ENCODE measurements at regions not wholly inside any gene's neighbourhood (a gene's known extent, or its start where the extent isn't known, plus 50 kb on each side); places are given as distances from the start of the nearest gene placed in this dataset.
A peak's percentile ranks its signal among the peaks of the same experiment; 100 is the strongest.

DNA sequence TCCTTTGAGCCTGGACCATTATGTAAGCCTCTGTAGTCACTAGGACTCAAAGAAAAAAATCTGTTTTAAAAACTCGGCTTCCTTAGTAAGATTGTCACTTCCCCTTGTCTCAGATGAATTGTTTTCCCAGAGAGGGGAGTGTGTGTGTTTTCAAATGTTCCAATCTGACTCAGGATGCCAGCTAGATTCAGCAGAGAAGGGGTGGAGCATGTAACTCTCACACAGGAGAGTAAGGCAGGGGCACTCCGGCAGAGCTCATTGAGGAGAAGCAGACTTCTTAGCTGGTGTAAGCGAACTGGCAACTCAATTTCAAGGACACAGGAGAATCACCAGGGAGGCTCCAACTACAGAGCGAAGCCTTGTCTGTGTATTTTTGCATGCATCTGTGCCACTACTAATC is 623.2 kb downstream of the LMO4 start:
- H3K9me3 ChIP-seq = no peaks in the 10 kb centered on the region
- H3K36me3 ChIP-seq = no peaks in the 10 kb centered on the region
- H3K27me3 ChIP-seq = no peaks in the 10 kb centered on the region
- H3K27ac ChIP-seq = no peak overlapping the region
- no peak for DNase-seq
- TF ChIP-seq, protein P1, sequence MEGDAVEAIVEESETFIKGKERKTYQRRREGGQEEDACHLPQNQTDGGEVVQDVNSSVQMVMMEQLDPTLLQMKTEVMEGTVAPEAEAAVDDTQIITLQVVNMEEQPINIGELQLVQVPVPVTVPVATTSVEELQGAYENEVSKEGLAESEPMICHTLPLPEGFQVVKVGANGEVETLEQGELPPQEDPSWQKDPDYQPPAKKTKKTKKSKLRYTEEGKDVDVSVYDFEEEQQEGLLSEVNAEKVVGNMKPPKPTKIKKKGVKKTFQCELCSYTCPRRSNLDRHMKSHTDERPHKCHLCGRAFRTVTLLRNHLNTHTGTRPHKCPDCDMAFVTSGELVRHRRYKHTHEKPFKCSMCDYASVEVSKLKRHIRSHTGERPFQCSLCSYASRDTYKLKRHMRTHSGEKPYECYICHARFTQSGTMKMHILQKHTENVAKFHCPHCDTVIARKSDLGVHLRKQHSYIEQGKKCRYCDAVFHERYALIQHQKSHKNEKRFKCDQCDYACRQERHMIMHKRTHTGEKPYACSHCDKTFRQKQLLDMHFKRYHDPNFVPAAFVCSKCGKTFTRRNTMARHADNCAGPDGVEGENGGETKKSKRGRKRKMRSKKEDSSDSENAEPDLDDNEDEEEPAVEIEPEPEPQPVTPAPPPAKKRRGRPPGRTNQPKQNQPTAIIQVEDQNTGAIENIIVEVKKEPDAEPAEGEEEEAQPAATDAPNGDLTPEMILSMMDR (IDR thresholded peaks at IDR 0.05) = no peak
- TF ChIP-seq POLR2A (IDR thresholded peaks at IDR 0.05) = no peak
- H3K4me1 ChIP-seq = peaks cover 0 to 6% (median 0%) of the 10 kb centered on the region in 3 donors
- 66 to 78% methylated on average over 4 of the region's 4 CpGs for WGBS, 2 donors
- no peak overlapping the region for H3K4me3 ChIP-seq
- intact Hi-C loops (cut with DNase I) = loop anchor here (10.0 kb wide), 2 partner anchors 627 to 657 kb away; partner anchors contain the start of gene LMO4

DNA sequence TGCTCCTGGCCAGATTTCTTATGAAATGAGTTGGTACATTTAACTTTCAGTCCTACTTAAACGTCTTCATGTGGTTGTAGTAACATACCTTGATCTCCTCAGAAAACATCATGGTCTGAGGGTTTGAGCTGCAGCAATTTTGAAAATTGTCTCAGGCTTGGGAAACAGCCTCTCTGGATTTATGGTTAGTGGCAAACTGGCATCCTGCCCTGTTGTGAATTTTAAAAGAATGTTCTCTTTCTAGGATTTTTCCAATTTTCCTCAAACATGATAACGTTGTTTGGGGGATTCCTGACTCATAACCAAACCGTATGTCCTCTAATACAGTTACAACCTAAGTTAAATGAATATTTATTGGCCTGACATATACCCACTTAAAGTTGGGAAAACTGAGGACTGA is 624.4 kb downstream of the LMO4 start:
- Histone ChIP-seq H3K27me3 (no peaks in the 10 kb centered on the region), H3K36me3 (no peaks in the 10 kb centered on the region), H3K4me1 (peaks cover 0 to 6% (median 0%) of the 10 kb centered on the region in 3 donors), H3K4me3 (no peak overlapping the region), H3K9me3 (no peaks in the 10 kb centered on the region), H3K27ac (no peak overlapping the region)
- WGBS, 2 donors = 56 to 73% methylated on average over 3 of the region's 3 CpGs
- intact Hi-C loops (cut with DNase I) = loop anchor here (10.0 kb wide), 2 partner anchors 628 to 658 kb away; partner anchors contain the start of gene LMO4
- no peak for DNase-seq
- TF ChIP-seq, protein P1 (IDR thresholded peaks at IDR 0.05) = no peak
- TF ChIP-seq POLR2A (IDR thresholded peaks at IDR 0.05) = no peak

- H3K4me1 ChIP-seq = peaks cover 0 to 6% (median 0%) of the 10 kb centered on the region in 3 donors
- H3K4me3 ChIP-seq = no peak overlapping the region
- no peaks in the 10 kb centered on the region for H3K9me3 ChIP-seq
- H3K27me3 ChIP-seq = no peaks in the 10 kb centered on the region
- no peak for TF ChIP-seq POLR2A (IDR thresholded peaks at IDR 0.05)
- TF ChIP-seq, protein P1 (IDR thresholded peaks at IDR 0.05) = peak; percentile 21 to 79 (median 66)
- H3K27ac ChIP-seq = no peak overlapping the region
- no peaks in the 10 kb centered on the region for H3K36me3 ChIP-seq
- no peak for DNase-seq
- intact Hi-C loops (cut with DNase I) = loop anchor here (10.0 kb wide), 2 partner anchors 629 to 659 kb away; partner anchors contain the start of gene LMO4
- 13 to 24% methylated on average over 3 of the region's 3 CpGs for WGBS, 2 donors
These were observed 625.2 kb downstream of the LMO4 start for GRCh38 chr1:87953732-87954344.

DNA sequence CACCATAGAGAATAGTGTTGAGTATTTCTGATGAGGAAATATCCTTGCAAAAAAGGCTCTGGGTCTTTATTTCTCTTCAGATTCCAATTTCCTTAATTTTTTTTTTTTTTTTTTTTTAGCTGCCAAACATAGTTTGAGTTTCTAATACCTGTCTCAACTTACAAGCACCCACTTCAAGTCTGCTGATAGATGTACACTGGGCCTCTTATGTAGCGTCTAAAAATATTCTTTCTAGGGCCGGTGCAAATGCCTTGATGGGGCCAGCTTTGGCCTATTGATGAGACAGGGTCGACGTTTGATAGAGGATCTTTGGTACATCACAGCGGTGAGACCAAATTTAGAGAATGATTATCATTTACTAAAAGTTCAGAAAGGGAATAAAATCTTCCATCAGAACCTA is 626.4 kb downstream of the LMO4 start:
- no peak for DNase-seq
- Histone ChIP-seq H3K27me3 (no peaks in the 10 kb centered on the region), H3K27ac (no peak overlapping the region), H3K9me3 (no peaks in the 10 kb centered on the region), H3K36me3 (no peaks in the 10 kb centered on the region), H3K4me3 (no peak overlapping the region), H3K4me1 (peaks cover 0 to 6% (median 0%) of the 10 kb centered on the region in 3 donors)
- TF ChIP-seq, protein P1 (IDR thresholded peaks at IDR 0.05) = no peak
- no peak for TF ChIP-seq POLR2A (IDR thresholded peaks at IDR 0.05)
- intact Hi-C loops (cut with DNase I) = loop anchor here (10.0 kb wide), 2 partner anchors 630 to 660 kb away; partner anchors contain the start of gene LMO4
- 95 to 100% methylated on average over 5 of the region's 5 CpGs for WGBS, 2 donors

- intact Hi-C loops (cut with DNase I) = loop anchor here (10.0 kb wide), 2 partner anchors 631 to 661 kb away; partner anchors contain the start of gene LMO4
- TF ChIP-seq, protein P1 (IDR thresholded peaks at IDR 0.05) = no peak
- TF ChIP-seq POLR2A (IDR thresholded peaks at IDR 0.05) = no peak
- WGBS, 2 donors = 31 to 45% methylated on average over 6 of the region's 6 CpGs
These were observed 627.4 kb downstream of the LMO4 start for GRCh38 chr1:87956072-87956471.

More at GRCh38 chr1:87956072-87956471, 627.4 kb downstream of the LMO4 start:
- no peak overlapping the region for H3K27ac ChIP-seq
- no peaks in the 10 kb centered on the region for H3K9me3 ChIP-seq
- no peak for DNase-seq
- peaks cover 0 to 6% (median 0%) of the 10 kb centered on the region in 3 donors for H3K4me1 ChIP-seq
- H3K36me3 ChIP-seq = no peaks in the 10 kb centered on the region
- no peaks in the 10 kb centered on the region for H3K27me3 ChIP-seq
- no peak overlapping the region for H3K4me3 ChIP-seq
